ENCODE measurements at regions not wholly inside any gene's neighbourhood (a gene's known extent, or its start where the extent isn't known, plus 50 kb on each side); places are given as distances from the start of the nearest gene placed in this dataset.

DNA sequence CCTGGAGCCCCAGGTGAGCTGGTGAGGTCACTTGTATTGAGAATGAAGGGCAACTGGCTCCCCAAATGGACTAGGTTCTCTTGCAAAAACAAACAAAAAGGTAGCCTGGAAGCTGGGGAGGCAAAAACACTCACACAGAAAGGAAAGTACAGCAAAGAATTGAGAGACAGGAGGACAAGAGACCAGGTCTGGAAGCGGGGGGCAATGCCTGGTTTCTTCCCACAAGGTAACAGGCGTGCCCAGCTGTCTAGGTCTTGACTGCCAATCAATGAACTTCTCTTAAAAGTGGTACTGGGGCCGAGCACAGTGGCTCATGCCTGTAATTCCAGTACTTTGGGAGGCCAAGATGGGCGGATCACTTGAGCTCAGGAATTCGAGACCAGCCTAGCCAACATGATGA lies 356.4 kb upstream of the TSHZ3 start:
- Histone ChIP-seq H3K36me3 (ENCODE audit: control insufficient read depth, insufficient read depth, low read length) (no peaks in the 10 kb centered on the region), H3K27me3 (replicated peaks; ENCODE audit: control insufficient read depth, insufficient read depth, low read length) (no peaks in the 10 kb centered on the region), H3K4me3 (replicated peaks; ENCODE audit: low read depth, low read length) (no peak overlapping the region)
- TF ChIP-seq, protein P1, sequence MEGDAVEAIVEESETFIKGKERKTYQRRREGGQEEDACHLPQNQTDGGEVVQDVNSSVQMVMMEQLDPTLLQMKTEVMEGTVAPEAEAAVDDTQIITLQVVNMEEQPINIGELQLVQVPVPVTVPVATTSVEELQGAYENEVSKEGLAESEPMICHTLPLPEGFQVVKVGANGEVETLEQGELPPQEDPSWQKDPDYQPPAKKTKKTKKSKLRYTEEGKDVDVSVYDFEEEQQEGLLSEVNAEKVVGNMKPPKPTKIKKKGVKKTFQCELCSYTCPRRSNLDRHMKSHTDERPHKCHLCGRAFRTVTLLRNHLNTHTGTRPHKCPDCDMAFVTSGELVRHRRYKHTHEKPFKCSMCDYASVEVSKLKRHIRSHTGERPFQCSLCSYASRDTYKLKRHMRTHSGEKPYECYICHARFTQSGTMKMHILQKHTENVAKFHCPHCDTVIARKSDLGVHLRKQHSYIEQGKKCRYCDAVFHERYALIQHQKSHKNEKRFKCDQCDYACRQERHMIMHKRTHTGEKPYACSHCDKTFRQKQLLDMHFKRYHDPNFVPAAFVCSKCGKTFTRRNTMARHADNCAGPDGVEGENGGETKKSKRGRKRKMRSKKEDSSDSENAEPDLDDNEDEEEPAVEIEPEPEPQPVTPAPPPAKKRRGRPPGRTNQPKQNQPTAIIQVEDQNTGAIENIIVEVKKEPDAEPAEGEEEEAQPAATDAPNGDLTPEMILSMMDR (IDR thresholded peaks at IDR 0.05; ENCODE audit: insufficient read depth, low read length, poor library complexity, severe bottlenecking), result no peak
- no peak for DNase-seq (ENCODE audit: extremely low read depth, insufficient read length)

- Histone ChIP-seq H3K4me3 (replicated peaks; ENCODE audit: low read depth, low read length) (no peak overlapping the region), H3K36me3 (ENCODE audit: control insufficient read depth, insufficient read depth, low read length) (no peaks in the 10 kb centered on the region), H3K27me3 (replicated peaks; ENCODE audit: control insufficient read depth, insufficient read depth, low read length) (no peaks in the 10 kb centered on the region)
- no peak for DNase-seq (ENCODE audit: extremely low read depth, insufficient read length)
- TF ChIP-seq, protein P1 (IDR thresholded peaks at IDR 0.05; ENCODE audit: insufficient read depth, low read length, poor library complexity, severe bottlenecking), result no peak
Measured at GRCh38 chr19:31706131-31706530, 356.9 kb upstream of the TSHZ3 start.

- TF ChIP-seq, protein P1 (IDR thresholded peaks at IDR 0.05; ENCODE audit: insufficient read depth, low read length, poor library complexity, severe bottlenecking), result no peak
- no peak overlapping the region for H3K4me3 ChIP-seq (replicated peaks; ENCODE audit: low read depth, low read length)
- H3K36me3 ChIP-seq (ENCODE audit: control insufficient read depth, insufficient read depth, low read length), result no peaks in the 10 kb centered on the region
- DNase-seq (ENCODE audit: extremely low read depth, insufficient read length), result no peak
- H3K27me3 ChIP-seq (replicated peaks; ENCODE audit: control insufficient read depth, insufficient read depth, low read length), result no peaks in the 10 kb centered on the region
Measured at GRCh38 chr19:31706691-31707620, 357.7 kb upstream of the TSHZ3 start.

- TF ChIP-seq, protein P1 (IDR thresholded peaks at IDR 0.05; ENCODE audit: insufficient read depth, low read length, poor library complexity, severe bottlenecking), result no peak
- H3K36me3 ChIP-seq (ENCODE audit: control insufficient read depth, insufficient read depth, low read length), result no peaks in the 10 kb centered on the region
- DNase-seq (ENCODE audit: extremely low read depth, insufficient read length), result no peak
- H3K27me3 ChIP-seq (replicated peaks; ENCODE audit: control insufficient read depth, insufficient read depth, low read length), result no peaks in the 10 kb centered on the region
- no peak overlapping the region for H3K4me3 ChIP-seq (replicated peaks; ENCODE audit: low read depth, low read length)
Measured at GRCh38 chr19:31708520-31708919, 359.3 kb upstream of the TSHZ3 start.

- no peak for DNase-seq (ENCODE audit: extremely low read depth, insufficient read length)
- Histone ChIP-seq H3K4me3 (replicated peaks; ENCODE audit: low read depth, low read length) (no peak overlapping the region), H3K27me3 (replicated peaks; ENCODE audit: control insufficient read depth, insufficient read depth, low read length) (no peaks in the 10 kb centered on the region), H3K36me3 (ENCODE audit: control insufficient read depth, insufficient read depth, low read length) (no peaks in the 10 kb centered on the region)
- TF ChIP-seq, protein P1 (IDR thresholded peaks at IDR 0.05; ENCODE audit: insufficient read depth, low read length, poor library complexity, severe bottlenecking), result no peak
Measured at GRCh38 chr19:31709476-31709875, 360.2 kb upstream of the TSHZ3 start.
